KMS-11 (cell line): ENCODE measurements at regions not wholly inside any gene's neighbourhood (a gene's known extent, or its start where the extent isn't known, plus 50 kb on each side); places are given as distances from the start of the nearest gene placed in this dataset.

Experiments
- H2AFZ ChIP-seq: fragments of 200-600 bp; sonication (generic); 2 replicates; pipeline ENCODE4 v1.6.1; 2016; ENCODE audit warnings: antibody characterized with exemption, mixed run types, low read depth
- H3K27ac ChIP-seq: fragments of 200-600 bp; sonication (generic); 2 replicates; pipeline ENCODE4 v1.6.1; 2016; ENCODE audit warnings: mild to moderate bottlenecking, mixed run types
- H3K27me3 ChIP-seq: fragments of 200-600 bp; sonication (generic); 2 replicates; pipeline ENCODE4 v1.6.1; 2017; ENCODE audit warnings: mild to moderate bottlenecking, low read depth, mixed run types, moderate library complexity; ENCODE audit not compliant: insufficient read depth
- H3K36me3 ChIP-seq: fragments of 200-600 bp; sonication (generic); 2 replicates; pipeline ENCODE4 v1.6.1; 2017; ENCODE audit warnings: mild to moderate bottlenecking, mixed run types; ENCODE audit not compliant: insufficient read depth
- H3K4me1 ChIP-seq: fragments of 200-600 bp; sonication (generic); 2 replicates; pipeline ENCODE4 v1.6.1; 2016; ENCODE audit warnings: mild to moderate bottlenecking, low read depth, mixed run types; ENCODE audit not compliant: poor library complexity, severe bottlenecking
- H3K4me2 ChIP-seq: fragments of 200-600 bp; sonication (generic); 2 replicates; pipeline ENCODE4 v1.7.0; 2016; ENCODE audit warnings: mild to moderate bottlenecking, mixed run types
- H3K4me3 ChIP-seq: fragments of 200-600 bp; sonication (generic); IDR thresholded peaks from 2 replicates; pipeline ENCODE4 v1.6.1; 2017; ENCODE audit warnings: low read depth, low read length, mixed read lengths; ENCODE audit not compliant: insufficient read depth
- H3K79me2 ChIP-seq: fragments of 200-600 bp; sonication (generic); 2 replicates; pipeline ENCODE4 v1.6.1; 2016; ENCODE audit warnings: low read depth, mixed run types; ENCODE audit not compliant: insufficient read depth
- H3K9ac ChIP-seq: fragments of 200-600 bp; sonication (generic); 2 replicates; pipeline ENCODE4 v1.6.1; 2016; ENCODE audit warnings: mild to moderate bottlenecking, mixed run types
- H4K20me1 ChIP-seq: fragments of 200-600 bp; sonication (generic); 2 replicates; pipeline ENCODE4 v1.6.1; 2016; ENCODE audit warnings: mild to moderate bottlenecking, mixed run types; ENCODE audit not compliant: insufficient read depth
- TF ChIP-seq, protein P1 (sequence below): fragments of 200-600 bp; sonication (generic); conservative IDR thresholded peaks from 2 replicates; pipeline ENCODE4 v1.6.1; 2017; ENCODE audit warnings: low read depth, mild to moderate bottlenecking, antibody characterized with exemption, low read length, moderate library complexity, mixed read lengths

DNA sequence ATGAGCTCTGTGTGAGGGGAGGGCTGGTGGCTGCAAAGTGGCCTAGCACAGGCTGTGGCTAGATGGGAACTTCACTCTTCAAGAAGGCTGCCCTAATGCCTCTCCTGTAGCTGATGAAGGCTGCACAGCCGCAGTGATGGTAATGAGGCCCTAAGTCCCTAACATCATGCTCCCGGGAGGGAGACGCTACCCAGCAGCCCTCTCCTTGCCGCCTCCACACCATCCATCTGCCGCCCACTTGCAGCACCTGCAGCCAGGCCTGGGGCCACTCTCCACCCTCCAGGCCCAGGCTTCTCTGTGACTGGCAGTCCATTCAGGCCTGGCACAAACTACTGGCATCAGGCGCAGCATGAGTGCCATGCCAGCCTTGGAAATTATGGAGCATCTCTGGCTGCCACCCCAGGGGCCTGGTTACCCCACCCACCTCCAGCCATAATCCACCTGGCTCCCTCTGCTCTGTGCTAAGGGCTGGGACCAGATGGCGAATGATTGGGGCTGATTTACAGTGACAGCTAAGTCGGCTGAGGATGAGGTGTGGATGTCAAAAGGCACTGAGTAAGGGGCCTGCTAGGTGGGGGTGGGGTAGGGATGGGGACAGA lies 284.2 kb downstream of the LRFN2 start:
- H4K20me1 ChIP-seq, result no peaks in the 10 kb centered on the region
- H3K27me3 ChIP-seq, result no peaks in the 10 kb centered on the region
- no peaks in the 10 kb centered on the region for H3K79me2 ChIP-seq
- no peak overlapping the region for H3K4me2 ChIP-seq
- no peak overlapping the region for H3K4me3 ChIP-seq
- no peak overlapping the region for H3K27ac ChIP-seq
- H3K36me3 ChIP-seq, result no peaks in the 10 kb centered on the region
- TF ChIP-seq, protein P1, sequence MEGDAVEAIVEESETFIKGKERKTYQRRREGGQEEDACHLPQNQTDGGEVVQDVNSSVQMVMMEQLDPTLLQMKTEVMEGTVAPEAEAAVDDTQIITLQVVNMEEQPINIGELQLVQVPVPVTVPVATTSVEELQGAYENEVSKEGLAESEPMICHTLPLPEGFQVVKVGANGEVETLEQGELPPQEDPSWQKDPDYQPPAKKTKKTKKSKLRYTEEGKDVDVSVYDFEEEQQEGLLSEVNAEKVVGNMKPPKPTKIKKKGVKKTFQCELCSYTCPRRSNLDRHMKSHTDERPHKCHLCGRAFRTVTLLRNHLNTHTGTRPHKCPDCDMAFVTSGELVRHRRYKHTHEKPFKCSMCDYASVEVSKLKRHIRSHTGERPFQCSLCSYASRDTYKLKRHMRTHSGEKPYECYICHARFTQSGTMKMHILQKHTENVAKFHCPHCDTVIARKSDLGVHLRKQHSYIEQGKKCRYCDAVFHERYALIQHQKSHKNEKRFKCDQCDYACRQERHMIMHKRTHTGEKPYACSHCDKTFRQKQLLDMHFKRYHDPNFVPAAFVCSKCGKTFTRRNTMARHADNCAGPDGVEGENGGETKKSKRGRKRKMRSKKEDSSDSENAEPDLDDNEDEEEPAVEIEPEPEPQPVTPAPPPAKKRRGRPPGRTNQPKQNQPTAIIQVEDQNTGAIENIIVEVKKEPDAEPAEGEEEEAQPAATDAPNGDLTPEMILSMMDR, result no peak
- no peaks in the 10 kb centered on the region for H3K4me1 ChIP-seq
- H3K9ac ChIP-seq, result no peak overlapping the region
- no peak overlapping the region for H2AFZ ChIP-seq

DNA sequence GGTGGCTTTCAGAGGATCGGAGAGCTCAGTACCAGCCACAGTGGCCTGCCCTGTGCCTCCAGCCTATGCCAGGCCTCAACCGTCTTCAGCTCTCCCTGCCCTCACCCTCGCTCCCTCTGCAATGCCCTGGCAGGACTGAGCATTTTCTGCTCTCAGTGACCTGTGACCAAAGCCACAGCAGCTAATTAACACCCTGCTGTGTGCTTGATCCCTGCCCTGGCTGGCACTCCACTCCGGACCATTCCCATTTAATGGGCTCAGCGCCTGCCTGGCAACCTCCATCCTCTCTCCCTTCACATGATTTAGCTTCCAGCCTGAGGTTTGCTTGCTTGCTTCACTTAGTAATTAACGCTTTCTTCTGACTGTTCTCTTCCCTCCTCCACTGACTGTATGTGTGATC lies 287.5 kb downstream of the LRFN2 start:
- TF ChIP-seq, protein P1, result no peak
- no peaks in the 10 kb centered on the region for H3K27me3 ChIP-seq
- H3K4me3 ChIP-seq, result no peak overlapping the region
- no peak overlapping the region for H2AFZ ChIP-seq
- no peaks in the 10 kb centered on the region for H3K4me1 ChIP-seq
- no peak overlapping the region for H3K9ac ChIP-seq
- no peaks in the 10 kb centered on the region for H4K20me1 ChIP-seq
- H3K79me2 ChIP-seq, result no peaks in the 10 kb centered on the region
- H3K4me2 ChIP-seq, result no peak overlapping the region
- no peak overlapping the region for H3K27ac ChIP-seq
- no peaks in the 10 kb centered on the region for H3K36me3 ChIP-seq

DNA sequence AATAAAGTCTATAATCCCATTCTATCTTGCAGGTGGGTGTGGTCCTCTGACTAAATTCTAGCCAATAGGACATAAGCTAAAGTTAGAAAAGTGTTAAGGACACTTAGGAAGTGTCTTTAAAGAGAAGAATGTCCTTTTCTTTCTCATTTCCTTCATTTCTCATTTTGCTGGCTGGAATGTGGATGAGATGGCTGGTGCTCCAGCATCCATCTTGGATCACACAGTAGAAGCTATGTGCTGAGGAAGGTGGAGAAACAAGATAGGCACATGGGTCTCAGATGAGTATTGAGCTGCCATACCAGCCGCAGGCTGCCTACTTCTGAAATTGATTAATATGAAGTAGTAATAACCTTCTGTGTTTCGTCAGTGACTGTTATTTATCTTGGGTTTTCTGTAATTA lies 289.0 kb downstream of the LRFN2 start:
- H2AFZ ChIP-seq, result no peak overlapping the region
- H3K79me2 ChIP-seq, result no peaks in the 10 kb centered on the region
- no peak overlapping the region for H3K4me3 ChIP-seq
- H3K27me3 ChIP-seq, result no peaks in the 10 kb centered on the region
- no peak overlapping the region for H3K27ac ChIP-seq
- no peaks in the 10 kb centered on the region for H4K20me1 ChIP-seq
- H3K4me1 ChIP-seq, result no peaks in the 10 kb centered on the region
- TF ChIP-seq, protein P1, result no peak
- H3K36me3 ChIP-seq, result no peaks in the 10 kb centered on the region
- no peak overlapping the region for H3K9ac ChIP-seq
- no peak overlapping the region for H3K4me2 ChIP-seq

DNA sequence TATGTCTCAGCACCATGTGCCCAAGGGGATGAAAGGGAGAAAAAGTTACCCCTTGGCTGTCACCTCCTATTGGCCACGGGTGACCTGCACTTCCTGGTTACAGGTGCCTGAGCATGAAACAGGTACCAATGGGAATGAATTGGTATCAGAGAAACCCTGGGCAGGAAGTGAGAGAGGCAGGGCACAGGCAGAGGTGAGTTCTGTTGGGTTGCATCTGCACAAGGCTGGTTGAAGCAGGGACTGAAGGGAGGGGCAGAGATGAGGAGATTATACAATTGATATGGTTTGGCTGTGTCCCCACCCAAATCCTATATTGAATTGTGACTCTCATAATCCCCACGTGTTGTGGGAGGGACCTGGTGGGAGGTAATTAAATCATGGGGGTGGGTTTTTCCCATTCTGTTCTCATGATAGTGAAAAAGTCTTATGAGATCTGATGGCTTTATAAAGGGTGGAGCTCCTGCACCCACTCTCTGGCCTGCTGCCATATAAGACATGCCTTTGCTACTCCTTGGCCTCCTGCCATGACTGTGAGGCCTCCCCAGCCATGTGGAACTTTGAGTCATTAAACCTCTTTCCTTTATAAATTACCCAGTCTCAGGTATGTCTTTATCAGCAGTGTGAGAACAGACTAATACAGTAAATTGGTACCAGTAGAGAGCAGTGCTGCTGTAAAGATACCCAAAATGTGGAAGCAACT lies 291.8 kb downstream of the LRFN2 start:
- Histone ChIP-seq H3K27me3 (no peaks in the 10 kb centered on the region), H3K27ac (no peak overlapping the region), H2AFZ (no peak overlapping the region), H3K4me2 (no peak overlapping the region), H3K4me3 (no peak overlapping the region), H4K20me1 (no peaks in the 10 kb centered on the region), H3K79me2 (no peaks in the 10 kb centered on the region), H3K4me1 (no peaks in the 10 kb centered on the region), H3K36me3 (no peaks in the 10 kb centered on the region), H3K9ac (no peak overlapping the region)
- TF ChIP-seq, protein P1, result no peak
